Activated naive CD4-positive, alpha-beta T cell treated with Interleukin-2 at 50 U/mL for 16 hours (primary cell): ENCODE measurements at regions not wholly inside any gene's neighbourhood (a gene's known extent, or its start where the extent isn't known, plus 50 kb on each side); places are given as distances from the start of the nearest gene placed in this dataset.

Experiments
- DNase-seq: peaks from one replicate; pipeline ENCODE4 v3.0.0-alpha.2; 2020

GRCh38 chr7:17659126-17659525 is 281.2 kb downstream of the SNX13 start:
- DNase-seq, result no peak

- no peak for DNase-seq
These were observed 280.2 kb downstream of the SNX13 start for GRCh38 chr7:17660116-17660515.

- no peak for DNase-seq
These were observed 278.2 kb downstream of the SNX13 start for GRCh38 chr7:17661982-17662585.

GRCh38 chr7:17663061-17663675 is 277.1 kb downstream of the SNX13 start:
- DNase-seq, result no peak

GRCh38 chr7:17665029-17665428 is 275.3 kb downstream of the SNX13 start:
- DNase-seq, result no peak

- no peak for DNase-seq
These were observed 272.2 kb downstream of the SNX13 start for GRCh38 chr7:17668122-17668521.

GRCh38 chr7:17669204-17669603 is 271.1 kb downstream of the SNX13 start:
- DNase-seq, result no peak

GRCh38 chr7:17671956-17672355 is 268.3 kb downstream of the SNX13 start:
- no peak for DNase-seq

- DNase-seq, result no peak
These were observed 267.5 kb downstream of the SNX13 start for GRCh38 chr7:17672783-17673182.

GRCh38 chr7:17674166-17674942 is 265.9 kb downstream of the SNX13 start:
- DNase-seq, result no peak

- no peak for DNase-seq
These were observed 265.2 kb downstream of the SNX13 start for GRCh38 chr7:17674943-17675608.

- DNase-seq, result no peak
These were observed 262.9 kb downstream of the SNX13 start for GRCh38 chr7:17677408-17677807.

GRCh38 chr7:17678896-17679295 is 261.4 kb downstream of the SNX13 start:
- no peak for DNase-seq

- no peak for DNase-seq
These were observed 260.8 kb downstream of the SNX13 start for GRCh38 chr7:17679458-17679857.

- DNase-seq, result no peak
These were observed 260.3 kb downstream of the SNX13 start for GRCh38 chr7:17680026-17680425.

GRCh38 chr7:17680943-17681351 is 259.3 kb downstream of the SNX13 start:
- no peak for DNase-seq

- DNase-seq, result no peak
These were observed 258.3 kb downstream of the SNX13 start for GRCh38 chr7:17681965-17682364.

GRCh38 chr7:17682586-17682985 is 257.7 kb downstream of the SNX13 start:
- DNase-seq, result no peak

- no peak for DNase-seq
These were observed 255.2 kb downstream of the SNX13 start for GRCh38 chr7:17685141-17685540.

GRCh38 chr7:17687361-17687760 is 252.9 kb downstream of the SNX13 start:
- no peak for DNase-seq

GRCh38 chr7:17689361-17689902 is 250.9 kb downstream of the SNX13 start:
- no peak for DNase-seq

- DNase-seq, result no peak
These were observed 250.3 kb downstream of the SNX13 start for GRCh38 chr7:17690030-17690429.

GRCh38 chr7:17696422-17696821 is 243.9 kb downstream of the SNX13 start:
- no peak for DNase-seq
